ENCODE measurements at regions not wholly inside any gene's neighbourhood (a gene's known extent, or its start where the extent isn't known, plus 50 kb on each side); places are given as distances from the start of the nearest gene placed in this dataset.

DNA sequence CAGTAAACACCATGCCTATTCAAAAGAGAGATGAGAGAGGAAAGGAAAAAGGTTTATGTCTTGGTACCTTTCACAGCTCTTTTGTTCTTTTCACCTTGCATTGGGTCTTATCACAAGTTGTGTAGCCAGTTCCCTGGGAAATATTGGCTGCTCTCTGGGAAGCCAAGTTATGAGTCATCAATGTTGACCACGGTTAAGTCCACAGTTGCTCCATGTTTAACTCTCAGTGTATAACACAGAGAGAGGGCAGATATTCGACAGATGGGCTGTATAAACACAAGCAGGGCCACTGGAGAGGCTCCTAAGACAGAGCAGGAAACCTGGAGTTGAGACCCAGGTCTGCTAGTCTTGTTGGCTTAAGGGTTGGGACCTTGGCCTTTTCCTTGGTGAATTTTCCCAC is 718.6 kb downstream of the QKI start:
- no peak for DNase-seq

DNA sequence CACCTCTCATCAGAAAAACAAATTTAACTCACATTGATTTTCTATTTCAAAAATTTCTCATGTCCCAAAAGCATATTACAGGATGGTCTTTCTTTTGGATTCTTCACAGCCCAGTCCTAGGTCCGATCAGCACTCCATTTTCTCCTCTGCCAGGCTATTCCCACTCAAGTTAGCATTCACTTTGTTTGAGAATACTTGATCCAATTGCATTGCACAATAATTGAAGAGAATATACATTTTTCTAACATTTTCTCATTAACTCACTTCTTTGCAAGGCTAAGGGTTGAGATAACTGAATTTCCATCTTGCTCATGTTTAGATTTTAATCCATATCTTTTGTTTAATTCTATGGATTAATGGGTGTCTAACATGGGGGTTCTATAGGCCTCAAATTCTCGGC is 716.1 kb downstream of the QKI start:
- no peak for DNase-seq

DNA sequence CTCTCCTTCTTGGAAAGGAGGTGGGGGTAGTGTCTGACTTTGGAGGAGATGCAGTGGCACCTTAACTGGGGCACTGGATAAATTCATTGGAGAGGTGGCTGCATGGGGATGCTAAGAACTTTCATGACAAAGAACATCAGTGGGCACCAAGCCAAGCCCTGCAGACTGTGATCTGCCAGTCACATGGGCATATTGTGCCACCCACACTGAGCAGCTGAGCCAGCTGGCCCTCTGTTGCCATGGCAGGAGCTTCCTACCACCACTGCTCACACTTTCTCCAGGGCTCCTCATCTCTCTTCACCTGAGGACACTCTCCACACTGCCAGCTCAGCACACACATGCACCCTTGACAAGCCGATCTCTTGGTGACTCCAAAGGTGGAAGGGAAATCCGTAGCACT is 715.6 kb downstream of the QKI start:
- DNase-seq = no peak

DNA sequence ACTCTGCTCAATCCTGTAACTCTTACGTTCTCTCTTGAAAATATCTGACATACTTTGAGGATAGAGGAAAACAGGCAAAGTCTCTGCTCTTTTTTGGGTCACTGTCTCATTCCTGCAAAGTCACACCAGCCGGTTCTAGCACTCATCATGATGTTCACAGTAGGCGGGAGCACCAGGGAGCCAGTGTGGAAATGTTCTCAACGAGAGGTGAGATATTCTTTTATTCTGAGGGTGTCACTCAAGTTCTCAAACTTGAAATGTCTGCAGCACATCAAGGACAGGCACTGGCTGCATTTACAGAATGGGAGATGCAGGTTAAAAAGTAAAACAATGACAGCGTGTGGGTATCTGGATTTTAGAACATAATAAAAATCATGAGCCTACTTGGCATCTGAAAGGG is 714.7 kb downstream of the QKI start:
- no peak for DNase-seq

DNA sequence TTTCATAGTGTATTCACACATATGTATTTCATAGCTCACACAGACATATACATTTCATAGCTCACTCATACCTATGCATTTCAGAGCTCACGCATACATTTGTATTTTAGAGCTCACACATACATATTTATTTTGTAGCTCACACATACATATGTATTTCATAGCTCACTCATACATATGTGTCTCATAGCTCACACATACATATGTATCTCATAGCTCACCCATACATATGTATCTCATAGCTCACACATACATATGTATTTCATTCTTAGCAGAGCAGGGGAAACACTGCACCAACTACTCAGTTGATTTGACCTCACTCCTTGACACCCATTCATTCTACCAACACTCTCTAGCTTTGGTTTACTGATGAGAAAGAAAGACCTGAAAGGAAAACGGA is 713.6 kb downstream of the QKI start:
- no peak for DNase-seq

DNA sequence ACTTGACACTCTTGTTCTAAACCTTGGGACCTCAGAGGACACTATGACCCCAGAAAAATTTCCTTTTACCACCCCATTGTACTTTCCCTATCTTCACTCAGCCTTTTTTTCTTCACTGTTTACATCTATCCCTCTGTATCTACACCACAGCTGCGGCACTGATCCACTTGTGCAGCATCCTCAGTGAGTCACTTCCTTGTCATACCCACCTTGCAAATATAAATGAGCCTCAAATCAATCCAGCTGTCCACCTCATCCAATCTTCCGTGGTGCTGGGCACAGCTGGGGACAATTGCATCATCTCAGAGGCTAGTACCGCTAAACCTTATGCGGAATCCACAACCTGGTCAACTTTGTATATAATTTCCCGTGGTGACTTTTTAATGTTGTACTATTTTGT is 710.5 kb downstream of the QKI start:
- no peak for DNase-seq

DNA sequence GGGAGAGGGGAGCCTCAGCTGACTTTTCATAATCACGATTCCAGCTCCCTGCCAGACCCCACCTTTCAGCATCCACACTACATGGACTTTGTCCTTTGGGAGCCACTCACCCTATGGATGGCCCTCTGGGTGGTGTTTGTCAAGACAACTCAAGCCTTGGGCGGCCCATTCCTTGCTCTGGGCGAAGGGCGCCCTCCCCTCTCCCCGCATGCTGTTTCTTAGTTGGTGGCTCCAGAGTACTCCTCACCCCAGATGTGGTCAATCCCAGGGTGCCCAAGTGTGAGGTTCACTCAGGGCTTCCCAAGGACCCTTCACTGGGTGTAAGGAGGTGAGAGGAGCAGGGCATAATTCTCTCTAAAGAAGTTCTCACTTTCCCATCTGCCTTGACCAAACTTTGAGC is 710.0 kb downstream of the QKI start:
- DNase-seq = no peak

DNA sequence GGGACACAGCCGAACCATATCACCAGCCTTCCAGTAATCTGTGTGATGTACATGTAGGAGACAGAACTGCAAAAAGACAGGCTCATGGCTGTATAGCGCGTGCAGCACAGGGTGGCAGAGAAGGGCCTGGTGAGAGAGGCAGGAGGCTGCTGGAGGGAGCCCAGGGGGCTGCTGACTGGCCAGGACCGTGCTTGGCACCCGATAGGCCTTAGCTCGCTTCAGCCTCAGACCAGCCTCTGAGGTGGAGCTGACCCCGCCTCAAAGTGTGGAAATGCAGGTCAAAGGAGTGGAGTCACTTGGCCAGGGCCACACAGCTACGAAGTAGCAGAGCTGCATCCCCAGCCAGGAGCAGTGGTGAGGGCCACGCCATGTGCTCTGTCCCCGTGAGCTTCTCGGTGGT is 707.6 kb downstream of the QKI start:
- DNase-seq = no peak

DNA sequence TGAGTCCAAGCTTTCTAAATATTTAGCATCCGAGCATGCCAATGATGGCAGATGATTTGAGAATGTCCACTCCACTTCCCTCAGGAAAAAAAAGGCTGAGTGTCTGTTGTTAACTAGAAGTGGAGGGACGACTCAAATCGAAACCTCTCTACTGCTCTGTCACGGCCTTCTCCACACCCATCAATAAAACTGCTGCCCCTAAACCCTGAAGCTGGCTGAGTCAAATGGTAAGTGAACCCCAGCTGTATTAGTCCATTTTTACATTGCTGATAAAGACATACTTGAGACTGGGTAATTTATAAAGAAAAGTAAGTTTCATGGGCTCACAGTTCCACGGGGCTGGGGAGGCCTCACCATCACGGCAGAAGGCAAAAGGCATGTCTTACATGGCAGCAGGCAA is 707.0 kb downstream of the QKI start:
- no peak for DNase-seq

DNA sequence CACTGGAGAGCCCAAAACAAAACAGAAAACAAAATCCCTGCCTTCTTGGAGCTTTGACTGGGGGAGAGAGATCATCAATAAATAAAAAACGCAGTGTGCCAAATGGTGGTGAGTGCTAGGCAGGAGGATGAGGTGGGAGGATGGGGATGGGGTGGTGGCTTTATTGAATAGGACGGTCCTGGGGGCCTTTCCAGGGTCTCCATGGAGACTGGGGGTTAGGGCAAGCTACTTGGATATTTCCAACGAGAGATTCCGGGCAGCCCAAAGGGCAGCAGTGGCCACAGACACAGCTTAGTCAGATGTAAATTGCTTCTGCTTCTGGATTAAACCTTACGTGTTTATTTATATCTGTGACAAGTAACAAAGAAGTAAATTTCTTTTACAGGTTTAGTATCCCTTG is 700.1 kb downstream of the QKI start:
- no peak for DNase-seq

DNA sequence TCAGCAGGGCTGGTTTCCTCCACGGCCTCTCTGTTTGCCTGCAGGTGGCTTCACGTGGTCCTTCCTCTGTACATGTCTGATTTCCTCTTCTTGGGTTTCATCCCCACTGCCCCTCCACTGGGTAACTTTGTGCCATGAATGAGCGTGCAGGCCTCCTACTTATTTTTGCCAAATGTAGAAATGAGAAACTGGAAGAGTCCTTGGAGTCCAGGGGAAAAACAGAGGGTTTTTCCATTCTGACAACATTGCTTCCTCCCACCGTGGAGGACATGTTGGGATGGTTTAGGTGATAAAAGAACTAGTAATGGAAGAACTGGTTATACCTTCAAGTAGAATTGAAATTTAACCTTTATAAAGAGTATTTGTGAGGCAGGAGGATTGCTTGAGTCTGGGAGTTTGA is 699.5 kb downstream of the QKI start:
- DNase-seq = no peak

DNA sequence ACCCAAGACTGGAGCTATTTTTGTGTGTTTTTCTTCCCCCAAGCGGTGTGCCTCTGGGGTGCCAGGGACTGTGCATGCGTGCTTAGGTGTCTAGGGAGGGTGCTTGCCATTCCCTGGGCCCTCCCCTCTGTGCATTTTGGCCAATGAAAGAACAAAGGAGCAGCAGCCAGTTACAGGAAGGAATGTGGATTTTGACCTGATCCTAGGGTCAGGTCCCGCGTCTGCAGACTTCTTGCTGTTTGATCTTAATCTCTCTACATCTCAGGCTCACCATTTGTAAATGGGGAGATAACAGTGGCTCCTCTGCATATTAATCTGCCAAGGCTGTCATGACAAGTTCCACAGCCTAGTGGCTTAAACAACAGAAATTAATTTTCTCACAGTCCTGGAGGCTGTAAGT is 699.1 kb downstream of the QKI start:
- no peak for DNase-seq

DNA sequence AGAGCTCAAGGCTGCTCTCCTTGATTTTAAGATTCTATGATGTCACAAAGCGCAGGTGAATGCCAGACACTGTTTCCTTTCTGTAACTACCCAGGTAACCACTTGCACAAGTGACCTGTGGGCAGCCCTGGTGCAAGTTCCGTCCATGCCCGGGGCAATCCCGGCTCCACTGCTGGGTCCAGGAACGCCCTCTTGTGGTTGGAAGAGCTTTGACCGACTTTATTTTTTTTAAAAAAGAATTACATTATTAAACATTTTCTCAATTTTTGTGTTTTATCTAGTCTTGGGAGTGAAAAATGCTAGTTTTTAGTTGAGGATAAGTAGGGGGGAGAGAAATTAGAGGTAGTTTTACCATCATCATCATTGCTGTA is 695.2 kb downstream of the QKI start:
- DNase-seq = peak; percentile 45

DNA sequence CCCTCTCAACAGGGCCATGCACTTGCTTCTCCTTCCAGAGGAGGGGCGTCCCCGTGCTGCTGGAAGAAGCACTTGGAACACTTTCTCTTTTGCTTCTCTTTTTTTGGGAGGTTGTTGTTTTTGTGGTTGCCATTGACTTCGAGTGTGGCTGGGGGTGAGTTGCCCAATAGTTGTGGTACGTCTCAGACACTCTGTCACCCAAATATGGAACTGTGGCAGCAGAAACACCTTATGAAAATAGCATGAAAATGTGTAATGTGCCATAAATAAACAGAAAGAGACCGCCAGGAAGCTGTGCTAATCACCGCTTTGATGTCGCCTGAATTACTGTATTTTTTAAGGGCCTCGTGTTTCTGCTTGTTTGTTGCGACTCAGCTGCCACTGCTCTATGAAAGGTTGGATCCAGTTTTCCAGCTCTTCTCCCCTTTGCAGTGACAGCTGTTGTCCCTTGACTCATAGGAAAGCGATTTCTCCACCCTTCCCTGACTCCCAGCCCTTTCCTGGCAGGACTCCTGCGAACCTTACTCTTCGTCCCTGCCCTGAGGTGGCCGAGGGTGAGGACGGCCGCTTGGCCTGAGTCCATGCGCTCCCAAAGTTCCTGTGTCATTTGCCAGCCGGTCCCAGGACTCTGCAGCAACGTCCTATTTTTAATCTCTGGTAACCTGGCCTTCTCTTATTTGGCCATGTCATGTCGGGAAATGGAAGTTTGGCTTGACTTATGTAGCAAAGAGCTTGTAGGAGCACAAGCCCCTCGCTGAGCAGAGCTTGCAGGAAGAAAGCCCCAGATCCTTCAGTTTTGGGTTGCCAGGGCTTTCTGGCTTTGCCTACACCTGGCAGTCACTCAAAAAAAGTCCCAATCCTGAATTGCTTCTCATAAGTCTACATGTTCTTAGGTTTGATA is 694.6 kb downstream of the QKI start:
- peak; percentile 84 for DNase-seq

DNA sequence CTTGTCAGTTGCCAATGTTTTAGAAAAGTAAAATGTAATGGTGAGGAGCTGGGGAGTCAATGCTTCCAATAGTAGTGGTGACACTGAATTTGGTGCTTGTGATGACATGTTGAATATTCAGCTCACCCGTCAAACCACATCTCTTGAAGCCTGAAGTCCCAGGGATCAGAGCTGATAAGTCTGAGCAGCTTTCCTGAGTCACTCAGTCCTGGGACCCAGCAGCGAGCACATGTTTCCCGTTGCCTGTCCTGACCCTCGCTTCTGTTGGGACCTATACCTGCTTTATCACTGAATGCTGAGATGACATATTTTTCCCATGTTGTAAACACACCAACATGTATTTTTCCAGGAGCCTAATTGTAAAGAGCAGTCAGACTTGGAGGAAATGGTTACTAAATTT is 693.6 kb downstream of the QKI start:
- no peak for DNase-seq

DNA sequence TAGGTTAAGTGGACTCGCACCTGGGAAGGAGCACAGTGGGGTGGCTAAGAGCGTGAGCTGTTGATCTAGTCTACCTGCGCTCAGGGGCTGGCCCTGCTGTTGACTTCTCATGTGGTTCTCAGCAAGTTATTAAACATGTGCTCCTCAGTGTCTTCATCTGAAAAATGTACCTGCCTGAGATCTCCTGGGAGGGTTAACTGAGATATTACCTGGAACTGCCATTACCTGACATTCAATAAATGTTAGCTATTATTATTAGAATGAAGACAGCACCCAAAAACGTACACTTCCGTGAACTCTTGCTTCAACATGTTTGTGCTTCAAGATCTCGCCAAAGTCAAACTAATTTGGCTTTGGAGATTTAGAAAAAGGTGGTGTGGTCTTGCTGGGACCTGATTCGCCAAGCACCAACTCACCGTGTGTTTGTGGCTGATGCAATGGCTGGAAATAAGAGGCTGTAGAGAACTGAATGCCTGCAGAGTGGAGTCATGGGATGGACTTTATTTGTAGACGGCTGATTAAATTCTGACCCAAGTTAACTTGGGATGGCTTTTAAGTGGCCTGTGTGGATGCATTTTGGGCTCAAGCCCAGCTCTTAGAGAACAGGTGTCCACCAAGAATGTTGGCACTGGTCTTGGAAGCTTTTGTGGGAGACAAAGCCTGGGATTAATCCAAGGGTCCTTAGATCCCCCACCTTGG is 692.9 kb downstream of the QKI start:
- no peak for DNase-seq

DNA sequence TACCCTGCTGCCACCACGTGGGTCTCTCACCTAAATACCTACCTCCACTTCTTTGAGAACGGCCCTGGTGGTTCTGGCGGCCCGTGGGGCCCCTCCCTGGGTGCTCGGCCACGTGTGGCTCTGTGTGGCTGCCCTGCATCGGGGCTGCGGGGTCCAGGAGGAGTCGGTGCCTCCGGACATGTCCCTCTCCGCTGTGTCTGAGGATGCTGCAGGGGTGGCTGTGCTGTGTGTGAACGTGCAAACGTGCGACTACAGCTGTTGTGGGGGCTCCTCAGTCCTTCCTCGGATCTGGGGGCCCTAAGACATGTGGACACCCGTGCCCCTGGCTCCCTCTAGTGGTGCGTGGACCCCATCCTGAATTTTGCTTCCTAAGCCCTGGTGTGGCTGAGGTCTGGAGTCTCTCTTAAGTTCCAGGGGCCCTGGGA is 691.8 kb downstream of the QKI start:
- DNase-seq = peak; percentile 65

DNA sequence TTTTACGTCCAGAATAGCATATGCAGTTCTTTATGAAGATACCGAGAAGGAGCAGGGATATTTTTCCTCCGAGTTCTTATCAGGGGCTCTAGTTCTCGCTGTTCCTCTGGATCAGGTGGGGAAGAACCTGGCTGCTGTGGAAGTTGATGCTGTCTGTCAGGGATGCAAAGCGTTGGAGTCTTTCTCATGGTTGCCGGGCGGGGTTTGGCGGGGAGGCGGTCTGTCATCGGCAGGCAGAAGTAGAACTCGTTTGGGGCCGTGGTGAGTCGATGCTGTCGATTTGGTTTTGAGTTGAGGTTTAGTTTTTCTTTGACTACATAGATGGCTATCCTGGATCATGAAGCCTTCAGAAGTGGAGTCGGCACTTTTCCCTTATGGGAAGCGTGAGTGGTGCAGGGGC is 691.2 kb downstream of the QKI start:
- DNase-seq = no peak

DNA sequence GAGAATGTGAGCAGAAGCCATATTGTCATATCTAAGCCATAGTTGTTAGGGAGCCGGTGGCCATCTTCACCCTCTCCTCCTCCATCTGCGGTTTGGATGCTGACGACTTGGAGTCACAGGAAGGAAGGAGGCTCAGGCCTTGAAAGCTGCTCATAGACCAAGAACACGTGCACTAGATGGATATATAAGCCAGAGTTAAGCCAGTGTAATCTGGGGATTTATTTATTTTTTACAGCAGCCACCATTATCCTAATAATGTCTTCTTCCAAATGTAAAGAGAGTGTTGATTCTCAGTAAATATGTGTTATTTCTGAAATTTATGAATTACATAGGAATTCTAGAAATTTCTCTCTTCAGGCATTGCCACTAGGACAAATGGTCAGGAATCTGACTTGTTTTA is 689.9 kb downstream of the QKI start:
- no peak for DNase-seq

DNA sequence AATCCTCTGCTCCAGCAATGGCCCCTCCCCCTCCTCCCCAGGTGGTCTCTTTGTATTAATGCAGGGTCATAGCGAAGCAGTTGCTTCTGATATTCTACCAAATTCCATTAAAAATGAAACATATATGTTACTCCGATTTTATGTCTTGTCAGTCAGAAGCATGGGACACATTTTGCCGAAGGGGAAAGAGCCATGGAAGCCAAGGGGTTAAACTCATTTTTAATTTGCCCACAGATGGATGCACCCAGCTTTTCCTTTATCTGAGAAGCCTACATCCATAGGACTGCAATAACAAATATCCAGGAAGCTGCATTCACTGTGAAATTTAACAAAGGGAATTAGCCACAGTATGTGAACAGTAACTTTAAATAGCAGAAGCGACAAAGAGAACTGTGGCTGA is 688.2 kb downstream of the QKI start:
- no peak for DNase-seq

DNA sequence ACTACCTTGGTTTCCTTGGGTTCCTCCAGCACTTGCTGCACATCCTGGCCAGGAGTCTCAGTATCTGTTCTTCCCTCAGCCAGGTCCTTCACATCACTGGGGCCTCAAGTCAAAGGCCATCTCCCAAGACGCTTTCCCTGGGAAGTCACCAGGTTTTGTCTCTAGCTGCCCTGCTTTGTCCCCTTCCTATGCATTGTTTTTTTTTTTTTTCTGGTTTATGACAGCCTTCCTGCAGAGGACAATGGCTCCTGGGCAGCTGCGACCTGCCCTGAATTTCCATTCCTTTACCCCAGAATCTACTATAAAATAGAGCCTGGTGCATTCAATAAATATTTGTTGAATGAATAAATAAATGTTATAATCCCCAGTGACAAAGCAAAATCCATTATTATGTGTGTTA is 687.3 kb downstream of the QKI start:
- no peak for DNase-seq

DNA sequence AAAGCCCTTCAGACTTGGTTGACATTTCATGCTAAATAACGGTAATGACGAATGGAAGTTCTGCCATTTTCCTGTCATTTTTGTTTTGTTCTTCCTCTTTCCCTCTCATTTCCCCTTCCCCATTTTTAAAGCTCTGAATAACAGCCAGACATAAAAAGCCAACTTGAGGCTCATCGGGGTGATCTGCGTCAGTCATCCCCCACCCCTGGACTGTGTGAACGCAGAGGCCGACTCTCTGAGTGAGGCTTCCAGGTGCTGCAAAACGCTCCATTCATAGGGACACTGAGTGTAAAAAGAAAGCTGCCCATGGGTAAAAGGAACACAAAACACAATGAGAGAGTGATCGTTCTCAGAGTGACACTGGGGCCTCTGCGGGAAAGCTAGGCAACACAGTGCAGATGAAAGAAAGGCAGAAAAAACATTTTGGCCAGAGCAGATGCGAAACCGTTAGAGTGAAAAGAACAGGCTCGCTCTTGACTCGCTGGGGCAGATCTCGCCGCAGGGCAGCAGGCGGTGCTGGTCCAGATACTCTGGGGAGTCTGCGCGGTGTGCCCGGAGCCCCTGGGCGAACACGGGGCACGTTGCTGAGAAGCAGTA is 684.8 kb downstream of the QKI start:
- no peak for DNase-seq

DNA sequence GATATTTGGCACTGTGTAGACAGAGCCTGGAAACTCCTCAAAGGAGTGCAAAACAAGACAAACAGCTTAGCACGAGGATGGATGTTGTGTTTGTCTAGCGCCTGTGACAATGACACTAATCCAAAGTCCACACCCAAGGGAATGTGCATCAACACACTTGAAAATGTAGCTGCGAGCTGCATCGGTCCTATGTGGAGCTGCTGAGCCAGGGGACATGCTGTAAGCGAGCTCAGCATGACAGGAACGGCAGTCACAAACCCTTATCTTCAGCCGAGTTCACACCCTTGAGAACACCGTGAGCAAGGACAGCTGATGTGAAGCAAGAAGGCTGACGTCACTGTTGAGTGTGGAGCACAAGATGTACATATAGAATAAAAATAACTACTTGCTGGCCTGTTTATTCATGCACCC is 684.3 kb downstream of the QKI start:
- DNase-seq = peak; percentile 19
